ENCODE measurements at regions not wholly inside any gene's neighbourhood (a gene's known extent, or its start where the extent isn't known, plus 50 kb on each side); places are given as distances from the start of the nearest gene placed in this dataset.

GRCh38 chr18:68054669-68055068 is 538.1 kb upstream of the DSEL start:
- intact Hi-C loops (cut with micrococcal nuclease; ENCODE audit: unreplicated experiment) = no loop called here
- Histone ChIP-seq H3K27ac (no peak overlapping the region), H3F3A (ENCODE audit: insufficient read depth, low read depth) (no peaks in the 10 kb centered on the region), H4K20me1 (ENCODE audit: insufficient read depth) (no peaks in the 10 kb centered on the region), H3K9me3 (ENCODE audit: insufficient read depth, low read depth) (no peaks in the 10 kb centered on the region), H3K4me3 (no peak overlapping the region), H3K27me3 (ENCODE audit: insufficient read depth, low read depth) (no peaks in the 10 kb centered on the region), H3K4me2 (no peak overlapping the region), H3K4me1 (replicated peaks; ENCODE audit: insufficient read depth) (no peaks in the 10 kb centered on the region), H3K36me3 (ENCODE audit: low read depth) (no peaks in the 10 kb centered on the region), H3K9me2 (ENCODE audit: insufficient read depth) (no peaks in the 10 kb centered on the region), H2AFZ (no peak overlapping the region), H3K79me2 (ENCODE audit: low read depth) (no peaks in the 10 kb centered on the region)
- no peak for TF ChIP-seq EZH2 (IDR thresholded peaks at IDR 0.05; ENCODE audit: low read depth)
- no peak for TF ChIP-seq CTCF (conservative IDR thresholded peaks at IDR 0.05)
- BruUV-seq (replicated peaks) = no TSS peak
- no peak for DNase-seq
- ChIA-PET CTCF (no interaction called here), POLR2A (ENCODE audit: unreplicated experiment) (no interaction called here)

GRCh38 chr18:68053290-68053689 is 536.8 kb upstream of the DSEL start:
- no peaks in the 10 kb centered on the region for H3K79me2 ChIP-seq (ENCODE audit: low read depth)
- POLR2A ChIA-PET (ENCODE audit: unreplicated experiment) = no interaction called here
- TF ChIP-seq EZH2 (IDR thresholded peaks at IDR 0.05; ENCODE audit: low read depth) (no peak), CTCF (conservative IDR thresholded peaks at IDR 0.05) (no peak)

GRCh38 chr18:68041327-68041726 is 524.8 kb upstream of the DSEL start:
- H3K4me1 ChIP-seq (replicated peaks; ENCODE audit: insufficient read depth) = no peaks in the 10 kb centered on the region
- TF ChIP-seq CTCF (conservative IDR thresholded peaks at IDR 0.05) = no peak
- TF ChIP-seq EZH2 (IDR thresholded peaks at IDR 0.05; ENCODE audit: low read depth) = no peak
- H3K36me3 ChIP-seq (ENCODE audit: low read depth) = no peaks in the 10 kb centered on the region
- no peak overlapping the region for H3K4me3 ChIP-seq
- no peaks in the 10 kb centered on the region for H4K20me1 ChIP-seq (ENCODE audit: insufficient read depth)
- no TSS peak for BruUV-seq (replicated peaks)
- POLR2A ChIA-PET (ENCODE audit: unreplicated experiment) = no interaction called here
- intact Hi-C loops (cut with micrococcal nuclease; ENCODE audit: unreplicated experiment) = no loop called here
- H3K9me2 ChIP-seq (ENCODE audit: insufficient read depth) = no peaks in the 10 kb centered on the region
- CTCF ChIA-PET = no interaction called here
- H3K27me3 ChIP-seq (ENCODE audit: insufficient read depth, low read depth) = no peaks in the 10 kb centered on the region
- no peaks in the 10 kb centered on the region for H3K9me3 ChIP-seq (ENCODE audit: insufficient read depth, low read depth)
- no peaks in the 10 kb centered on the region for H3F3A ChIP-seq (ENCODE audit: insufficient read depth, low read depth)
- H3K27ac ChIP-seq = no peak overlapping the region
- H3K79me2 ChIP-seq (ENCODE audit: low read depth) = no peaks in the 10 kb centered on the region
- H2AFZ ChIP-seq = no peak overlapping the region
- H3K4me2 ChIP-seq = no peak overlapping the region
- no peak for DNase-seq

More at GRCh38 chr18:68053290-68053689, 536.8 kb upstream of the DSEL start:
- H4K20me1 ChIP-seq (ENCODE audit: insufficient read depth) = no peaks in the 10 kb centered on the region
- no peaks in the 10 kb centered on the region for H3K27me3 ChIP-seq (ENCODE audit: insufficient read depth, low read depth)
- H3F3A ChIP-seq (ENCODE audit: insufficient read depth, low read depth) = no peaks in the 10 kb centered on the region
- H3K4me2 ChIP-seq = no peak overlapping the region
- intact Hi-C loops (cut with micrococcal nuclease; ENCODE audit: unreplicated experiment) = no loop called here
- DNase-seq = no peak
- H2AFZ ChIP-seq = no peak overlapping the region
- no peaks in the 10 kb centered on the region for H3K9me3 ChIP-seq (ENCODE audit: insufficient read depth, low read depth)
- H3K4me3 ChIP-seq = no peak overlapping the region
- no peaks in the 10 kb centered on the region for H3K4me1 ChIP-seq (replicated peaks; ENCODE audit: insufficient read depth)
- no peaks in the 10 kb centered on the region for H3K36me3 ChIP-seq (ENCODE audit: low read depth)
- no peaks in the 10 kb centered on the region for H3K9me2 ChIP-seq (ENCODE audit: insufficient read depth)
- no TSS peak for BruUV-seq (replicated peaks)
- H3K27ac ChIP-seq = no peak overlapping the region
- CTCF ChIA-PET = no interaction called here
